Fibroblast of skin of left biceps (primary cell): ENCODE measurements at regions not wholly inside any gene's neighbourhood (a gene's known extent, or its start where the extent isn't known, plus 50 kb on each side); places are given as distances from the start of the nearest gene placed in this dataset.
A peak's percentile ranks its signal among the peaks of the same experiment; 100 is the strongest.

ENCODE experiments used
- DNase-seq, 2 experiments: peaks; one replicate each; pipeline ENCODE4 v3.0.0-alpha.2; 2013; ENCODE audit warnings: low read depth in 2 of 2

GRCh38 chr10:43793704-43794103 is 145.0 kb upstream of the ZNF32 start:
- peak; percentile 72 to 74 for DNase-seq

- DNase-seq, result no peak
These were observed 141.5 kb upstream of the ZNF32 start for GRCh38 chr10:43790147-43790546.

GRCh38 chr10:43785252-43785651 is 136.6 kb upstream of the ZNF32 start:
- DNase-seq, result no peak

- no peak for DNase-seq
These were observed 134.1 kb upstream of the ZNF32 start for GRCh38 chr10:43782814-43783213.

DNA sequence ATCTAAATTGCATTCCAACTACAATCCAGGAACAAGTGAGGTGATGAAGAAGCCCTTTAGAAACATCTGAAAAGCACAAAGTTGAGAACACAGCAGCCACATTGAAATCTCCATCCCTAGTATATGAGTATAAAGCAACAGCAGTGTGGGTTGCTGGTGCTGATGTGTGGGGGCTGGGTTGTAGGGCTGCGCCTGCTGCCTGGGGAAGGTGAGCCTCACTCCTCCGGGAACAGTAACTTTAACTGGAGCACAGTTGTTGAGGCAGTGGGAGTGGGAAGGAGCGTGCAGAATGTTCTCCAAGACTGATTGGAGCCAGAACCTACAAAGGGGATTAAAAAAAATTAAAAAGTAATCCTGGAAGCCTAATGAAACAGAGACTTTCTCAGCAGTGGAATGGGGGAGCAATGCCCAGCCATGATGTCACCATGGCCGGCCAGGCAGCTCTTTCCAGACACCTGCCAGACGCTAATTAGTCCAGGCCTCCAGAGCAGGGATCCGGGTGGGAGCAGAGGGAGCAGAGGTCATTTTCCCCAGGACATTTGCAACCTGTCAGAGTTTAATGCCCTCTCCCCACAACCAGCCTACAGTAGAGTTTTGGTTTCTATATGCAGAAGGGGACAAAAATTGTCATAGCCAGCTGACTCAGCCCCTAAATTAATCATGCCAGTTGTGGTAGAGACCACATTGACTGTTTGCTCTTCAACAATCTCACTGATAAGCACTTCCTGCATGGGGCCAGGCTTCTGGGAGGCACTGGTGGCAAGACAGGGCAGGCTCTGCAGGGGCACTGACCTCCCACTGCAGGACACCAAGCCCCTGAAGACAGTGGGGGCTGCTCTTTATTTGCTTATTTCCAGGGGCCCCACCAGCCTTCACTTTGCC is 133.0 kb upstream of the ZNF32 start:
- no peak for DNase-seq

DNA sequence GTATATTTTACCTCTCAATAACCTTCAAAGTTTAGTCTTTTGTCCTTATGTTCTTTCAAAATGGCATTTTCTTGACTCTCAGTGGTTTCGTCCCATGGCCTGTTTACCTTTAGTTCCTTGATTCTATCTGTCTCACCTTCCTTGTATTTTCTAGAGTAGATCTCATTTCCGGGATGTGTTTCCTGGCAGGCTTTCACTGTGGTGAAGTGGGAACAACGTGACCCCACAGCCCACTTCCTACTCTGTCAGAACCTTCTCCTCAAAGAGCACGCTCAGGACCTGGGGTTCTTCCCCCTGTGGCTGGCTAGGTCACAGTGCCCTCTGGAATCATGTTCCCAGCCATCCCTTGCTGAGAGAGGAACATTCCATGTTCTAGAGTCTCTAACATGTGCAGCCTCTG is 129.9 kb upstream of the ZNF32 start:
- DNase-seq, result no peak

- DNase-seq, result no peak
These were observed 126.7 kb upstream of the ZNF32 start for GRCh38 chr10:43775384-43775783.

DNA sequence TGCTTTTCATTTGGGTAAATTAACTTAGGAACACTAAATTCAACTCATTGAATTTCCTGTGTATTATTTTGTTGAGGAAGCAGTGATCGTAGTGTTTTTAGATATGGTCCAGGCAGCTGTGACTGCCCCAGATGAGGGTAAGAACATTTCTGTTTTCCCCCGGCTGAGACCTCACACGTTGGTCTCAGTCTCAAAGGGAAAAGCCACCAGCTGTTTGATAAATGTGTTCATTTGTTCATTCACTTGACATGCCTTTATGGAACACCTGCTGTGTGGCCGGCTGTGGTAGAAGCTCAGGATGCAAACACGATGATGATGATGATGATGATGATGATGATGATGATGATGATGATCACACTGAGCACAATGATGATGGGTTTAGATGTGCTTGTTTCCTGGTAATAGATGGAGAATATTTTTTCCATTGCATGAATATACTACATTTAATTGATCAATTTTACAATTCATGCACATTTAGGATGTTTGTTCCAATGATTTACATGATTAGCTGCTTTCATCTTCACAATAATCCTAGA is 125.6 kb upstream of the ZNF32 start:
- no peak for DNase-seq

- DNase-seq, result no peak
These were observed 125.1 kb upstream of the ZNF32 start for GRCh38 chr10:43773736-43774135.

DNA sequence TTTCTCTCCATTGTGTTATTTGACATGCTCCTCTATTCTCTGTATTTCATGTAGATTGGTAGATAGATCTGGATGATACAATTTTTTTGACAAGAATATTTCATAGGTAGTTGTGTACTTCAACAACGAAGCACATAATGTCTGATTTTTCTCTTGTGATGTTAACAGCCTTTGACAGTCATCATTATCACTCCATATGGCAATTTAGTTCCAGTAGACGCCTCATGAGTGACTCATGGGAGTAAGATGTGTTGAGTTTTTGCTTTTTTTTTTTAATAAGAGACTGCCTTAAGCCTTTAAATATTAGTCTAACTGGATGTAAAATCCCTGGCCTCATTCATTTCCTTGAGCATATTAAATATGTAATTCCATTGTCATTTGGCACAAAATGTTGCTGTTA is 123.5 kb upstream of the ZNF32 start:
- DNase-seq, result no peak

DNA sequence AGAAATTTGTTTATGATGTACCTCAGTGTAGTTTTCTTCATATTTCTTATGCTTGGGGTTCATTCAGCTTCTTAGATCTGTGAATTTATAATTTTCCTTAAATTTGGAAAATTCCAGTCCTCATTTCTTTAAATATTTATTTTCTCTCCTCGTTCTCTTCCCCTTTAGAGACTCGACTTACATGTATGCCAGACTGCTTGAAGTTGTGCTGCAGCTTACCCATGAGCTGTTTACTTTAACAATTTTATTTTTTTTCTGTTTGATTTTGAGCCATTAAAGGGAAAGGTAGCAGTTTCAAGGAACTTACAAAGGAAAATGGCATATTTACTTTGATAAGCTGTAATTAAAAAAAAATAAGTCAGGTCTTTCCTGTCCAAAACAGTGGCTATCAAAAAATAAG is 123.0 kb upstream of the ZNF32 start:
- DNase-seq, result no peak

DNA sequence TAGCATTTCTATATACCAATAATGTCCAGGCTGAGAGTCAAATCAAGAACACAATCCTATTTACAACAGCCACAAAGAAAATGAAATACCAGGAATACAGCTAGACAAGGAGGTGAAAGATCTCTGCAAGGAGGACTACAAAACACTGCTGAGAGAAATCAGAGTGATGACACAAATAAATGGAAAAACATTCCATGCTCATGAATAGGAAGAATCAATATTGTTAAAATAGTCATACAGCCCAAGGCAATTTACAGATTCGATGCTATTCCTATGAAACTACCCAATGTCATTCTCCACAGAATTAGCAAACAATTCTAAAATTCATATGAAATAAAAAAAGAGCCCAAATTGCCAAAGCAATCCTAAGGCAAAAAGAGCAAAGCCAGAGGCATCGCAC is 116.8 kb upstream of the ZNF32 start:
- DNase-seq, result no peak

- no peak for DNase-seq
These were observed 115.2 kb upstream of the ZNF32 start for GRCh38 chr10:43763846-43764245.

- DNase-seq, result no peak
These were observed 111.8 kb upstream of the ZNF32 start for GRCh38 chr10:43760514-43760913.

GRCh38 chr10:43759216-43759615 is 110.5 kb upstream of the ZNF32 start:
- no peak for DNase-seq

DNA sequence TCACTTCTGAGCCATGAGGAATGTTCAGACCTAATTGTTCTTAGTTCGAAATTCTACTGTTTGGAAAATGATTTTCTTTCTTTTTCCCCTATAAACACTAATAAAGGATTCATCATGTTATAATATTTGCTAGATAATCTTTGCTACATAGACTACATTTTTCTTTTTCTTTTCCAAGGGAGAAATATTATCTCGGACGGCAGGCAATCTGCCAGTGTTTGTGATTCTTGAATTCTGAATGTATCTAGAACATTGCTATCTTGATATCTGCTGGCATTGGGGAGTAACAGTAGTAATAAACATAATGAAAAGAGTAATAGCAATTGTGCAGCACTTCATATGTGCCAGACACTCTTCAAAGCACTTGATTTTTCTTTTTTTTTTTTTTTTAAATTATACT is 107.7 kb upstream of the ZNF32 start:
- no peak for DNase-seq

- no peak for DNase-seq
These were observed 106.0 kb upstream of the ZNF32 start for GRCh38 chr10:43754569-43755260.

GRCh38 chr10:43753397-43754061 is 104.8 kb upstream of the ZNF32 start:
- no peak for DNase-seq

- DNase-seq, result no peak
These were observed 104.0 kb upstream of the ZNF32 start for GRCh38 chr10:43752682-43753081.

DNA sequence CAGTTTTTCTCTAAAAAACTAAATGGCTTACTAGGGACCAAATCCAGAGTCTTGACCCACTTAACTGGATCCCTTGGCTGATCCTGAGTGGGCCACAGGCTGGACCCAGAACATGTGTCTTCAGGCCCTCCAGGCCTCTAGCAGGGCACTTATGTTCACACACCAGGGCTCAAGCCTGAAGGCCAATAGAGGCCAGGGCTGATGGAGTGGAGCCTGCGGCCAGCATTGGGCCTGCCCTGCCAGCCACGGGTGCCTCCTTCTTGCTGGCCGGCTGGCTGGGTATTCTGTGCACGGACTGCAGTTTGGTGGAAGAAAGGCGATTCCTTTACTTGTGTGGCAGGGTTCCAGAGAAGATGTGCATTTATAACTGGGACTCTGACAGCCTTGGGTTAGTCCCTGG is 103.0 kb upstream of the ZNF32 start:
- no peak for DNase-seq

GRCh38 chr10:43749940-43750552 is 101.4 kb upstream of the ZNF32 start:
- DNase-seq, result no peak

DNA sequence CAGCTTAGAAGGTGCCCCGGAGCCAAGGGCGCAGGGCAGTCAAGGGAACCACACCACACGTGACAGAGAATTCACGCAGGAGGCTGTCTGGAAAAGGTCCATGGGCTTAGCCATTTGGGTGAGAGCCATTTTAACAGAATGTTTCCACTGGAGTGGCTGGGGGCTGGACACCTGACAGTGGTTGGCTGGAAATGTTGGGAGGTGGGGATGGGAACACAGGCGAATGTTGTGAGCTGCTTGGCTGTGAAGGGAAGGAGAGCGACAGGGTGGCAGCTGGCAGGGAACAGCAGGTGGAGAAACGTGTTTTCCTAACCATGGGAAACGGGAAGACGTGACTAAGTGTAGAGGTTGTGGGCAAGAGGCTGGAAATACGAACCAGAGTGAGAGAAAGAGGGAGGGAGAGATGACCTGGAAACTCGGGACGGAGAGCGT is 100.5 kb upstream of the ZNF32 start:
- no peak for DNase-seq
